ENCODE measurements at regions not wholly inside any gene's neighbourhood (a gene's known extent, or its start where the extent isn't known, plus 50 kb on each side); places are given as distances from the start of the nearest gene placed in this dataset.

DNA sequence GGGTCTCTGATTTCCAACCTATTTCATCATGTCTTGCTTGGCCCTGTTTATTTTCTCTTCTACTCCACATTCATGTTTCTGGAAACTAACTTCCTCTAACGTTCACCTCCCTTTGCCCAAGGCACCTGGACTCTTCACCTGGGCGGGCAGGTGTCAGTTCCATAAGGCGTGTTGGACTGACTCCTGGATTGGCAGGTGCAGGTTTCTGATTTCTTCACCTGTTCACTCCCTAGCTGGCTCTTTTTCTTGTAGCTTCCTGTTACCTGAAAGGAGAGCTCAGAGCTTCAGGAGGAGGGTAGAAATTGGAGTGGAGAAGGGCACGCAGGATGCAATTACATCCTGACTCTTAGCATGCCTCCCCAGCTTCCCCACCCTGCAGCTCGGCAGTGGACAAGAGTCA, 350.8 kb upstream of the KLF3 start:
- no peak for DNase-seq

DNA sequence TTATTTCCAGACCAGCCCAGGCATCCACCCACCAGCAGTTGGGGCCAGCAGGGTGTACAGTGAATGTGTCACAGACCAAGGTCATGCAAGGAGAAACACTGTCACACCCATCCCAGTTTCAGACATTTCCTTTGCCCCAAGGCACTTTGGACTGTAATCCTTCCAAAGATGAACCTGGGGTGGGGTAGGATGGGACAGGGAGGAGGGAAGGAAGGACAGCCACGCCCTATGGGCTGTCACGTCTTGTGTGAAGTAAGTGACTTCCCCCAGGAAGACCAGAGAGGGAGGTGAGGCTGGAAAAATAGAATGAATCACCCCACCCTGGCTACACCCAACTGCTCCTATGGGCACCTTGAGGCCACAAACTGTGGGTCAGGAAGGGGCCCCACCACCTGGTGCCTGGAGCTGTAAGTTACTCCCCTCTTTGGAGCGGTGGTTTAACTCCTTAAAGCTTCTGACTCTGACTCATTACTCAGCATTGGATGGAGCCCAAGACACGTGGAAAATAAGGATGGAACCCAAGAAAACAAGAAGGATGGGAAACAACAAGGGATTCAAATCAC, 349.9 kb upstream of the KLF3 start:
- DNase-seq, result no peak

DNA sequence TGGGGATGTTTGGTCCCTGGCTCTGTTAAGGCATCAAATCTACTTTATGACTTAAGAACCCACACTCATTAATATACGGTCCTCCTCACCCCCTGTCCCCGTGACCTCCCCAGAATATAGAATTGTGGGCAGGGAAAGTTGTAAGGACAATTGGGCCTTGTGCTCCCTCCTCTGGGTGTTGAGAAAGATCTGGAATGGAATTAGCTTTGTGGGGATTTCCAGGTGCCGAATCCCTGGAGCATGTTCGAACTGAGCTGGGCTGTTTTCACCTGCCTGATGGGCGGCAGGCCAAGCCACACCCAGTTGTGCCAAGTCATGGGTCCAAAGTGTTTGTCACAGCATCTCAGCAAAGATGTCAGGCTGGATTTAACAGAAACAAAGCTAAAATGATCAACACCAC, 349.3 kb upstream of the KLF3 start:
- no peak for DNase-seq

DNA sequence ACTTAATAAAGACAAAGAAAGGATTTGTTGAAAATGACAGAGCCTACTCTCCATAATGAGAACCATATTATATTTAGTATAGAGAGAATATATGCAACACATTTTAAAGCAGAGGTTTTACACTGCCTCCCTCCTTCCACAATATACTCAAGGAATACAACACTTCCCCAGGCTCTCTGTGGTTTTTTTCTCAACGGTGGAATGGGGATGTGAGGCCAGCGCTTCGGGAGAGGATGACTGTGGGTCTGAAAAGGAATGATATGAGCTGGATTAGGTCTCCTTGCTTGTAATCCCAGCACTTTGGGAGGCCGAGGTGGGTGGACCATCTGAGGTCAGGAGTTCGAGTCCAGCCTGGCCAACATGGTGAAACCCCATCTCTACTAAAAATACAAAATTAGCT, 348.7 kb upstream of the KLF3 start:
- no peak for DNase-seq

DNA sequence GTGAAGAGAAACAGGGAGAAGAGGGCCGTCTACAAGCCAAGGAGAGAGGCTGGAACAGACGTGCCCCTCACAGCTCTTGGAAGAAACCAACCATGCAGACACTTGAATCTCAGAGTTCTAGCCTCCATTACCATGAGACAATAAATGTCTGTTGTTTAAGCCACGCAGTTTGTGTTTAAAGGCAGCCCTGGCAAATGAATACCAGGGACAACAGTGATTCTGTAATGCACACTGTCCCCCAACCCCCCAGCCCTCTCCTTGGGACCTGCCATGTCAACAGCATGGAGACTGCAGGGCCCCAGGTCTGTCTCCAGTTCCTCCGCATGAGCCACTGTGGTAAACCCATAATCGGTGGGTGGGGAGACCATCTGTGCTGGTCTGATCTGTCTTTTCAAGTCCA, 348.0 kb upstream of the KLF3 start:
- DNase-seq, result no peak

DNA sequence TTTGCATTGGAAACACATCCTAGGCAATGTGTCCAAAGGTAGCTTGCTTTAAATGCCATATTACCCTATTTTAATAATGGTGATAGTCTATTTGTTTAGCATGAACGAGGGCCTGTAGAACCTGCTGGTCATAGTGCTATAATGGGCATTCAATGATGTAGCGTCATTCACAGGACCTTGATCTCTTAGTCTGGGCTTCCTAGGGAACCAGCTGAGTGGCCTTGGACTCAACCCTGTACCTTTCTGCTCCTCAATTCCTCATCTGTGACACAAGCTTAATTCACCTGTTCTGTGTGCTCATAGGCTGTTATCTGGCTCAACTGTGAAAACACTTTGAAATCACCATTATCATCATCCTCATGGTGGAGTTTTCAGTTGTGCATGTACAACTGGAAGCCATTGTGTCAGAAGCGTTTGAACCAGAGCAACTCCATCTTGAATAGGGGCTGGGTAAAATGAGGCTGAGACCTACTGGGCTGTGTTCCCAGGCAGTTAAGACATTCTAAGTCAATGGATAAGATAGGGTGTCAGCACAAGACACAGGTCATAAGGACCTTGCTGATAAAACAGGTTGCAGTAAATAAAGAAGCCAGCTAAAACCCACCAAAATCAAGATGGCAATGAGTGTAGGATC, 346.8 kb upstream of the KLF3 start:
- DNase-seq, result no peak

DNA sequence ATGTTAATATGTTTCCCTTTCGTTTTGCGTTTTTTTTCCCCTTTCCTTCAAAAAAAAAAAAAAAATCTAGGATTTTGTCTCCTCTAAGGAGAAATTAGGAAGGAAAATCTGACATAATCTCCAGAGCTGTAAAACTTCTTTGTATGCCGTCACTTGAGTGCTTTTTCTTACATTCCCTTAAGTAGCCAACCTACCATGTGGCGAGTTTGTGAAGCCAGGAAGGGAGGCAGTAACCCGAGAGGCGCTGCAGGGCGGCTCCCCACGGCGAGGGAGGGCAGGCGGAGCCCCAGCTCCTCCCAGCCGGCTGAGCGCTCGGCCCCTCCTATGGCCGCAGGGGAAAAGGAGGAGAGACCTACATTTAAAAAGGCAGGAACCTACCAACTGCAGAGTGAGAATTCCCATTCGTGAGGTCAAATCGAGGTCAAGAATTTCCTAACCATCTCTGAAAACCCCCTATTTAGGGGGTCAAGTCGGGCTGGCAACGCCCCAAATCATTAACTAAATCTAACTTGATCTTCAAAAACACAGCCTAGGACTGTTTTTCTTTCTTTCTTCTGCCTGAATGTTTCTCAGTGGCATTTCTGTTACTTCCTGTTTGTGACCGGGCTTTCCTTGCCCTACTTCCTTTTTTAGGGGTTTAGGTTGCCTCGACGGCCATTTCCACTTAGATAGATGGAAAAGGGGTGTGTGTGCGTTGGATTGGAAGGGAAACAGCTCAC, 345.1 kb upstream of the KLF3 start:
- peak; percentile 97 for DNase-seq

DNA sequence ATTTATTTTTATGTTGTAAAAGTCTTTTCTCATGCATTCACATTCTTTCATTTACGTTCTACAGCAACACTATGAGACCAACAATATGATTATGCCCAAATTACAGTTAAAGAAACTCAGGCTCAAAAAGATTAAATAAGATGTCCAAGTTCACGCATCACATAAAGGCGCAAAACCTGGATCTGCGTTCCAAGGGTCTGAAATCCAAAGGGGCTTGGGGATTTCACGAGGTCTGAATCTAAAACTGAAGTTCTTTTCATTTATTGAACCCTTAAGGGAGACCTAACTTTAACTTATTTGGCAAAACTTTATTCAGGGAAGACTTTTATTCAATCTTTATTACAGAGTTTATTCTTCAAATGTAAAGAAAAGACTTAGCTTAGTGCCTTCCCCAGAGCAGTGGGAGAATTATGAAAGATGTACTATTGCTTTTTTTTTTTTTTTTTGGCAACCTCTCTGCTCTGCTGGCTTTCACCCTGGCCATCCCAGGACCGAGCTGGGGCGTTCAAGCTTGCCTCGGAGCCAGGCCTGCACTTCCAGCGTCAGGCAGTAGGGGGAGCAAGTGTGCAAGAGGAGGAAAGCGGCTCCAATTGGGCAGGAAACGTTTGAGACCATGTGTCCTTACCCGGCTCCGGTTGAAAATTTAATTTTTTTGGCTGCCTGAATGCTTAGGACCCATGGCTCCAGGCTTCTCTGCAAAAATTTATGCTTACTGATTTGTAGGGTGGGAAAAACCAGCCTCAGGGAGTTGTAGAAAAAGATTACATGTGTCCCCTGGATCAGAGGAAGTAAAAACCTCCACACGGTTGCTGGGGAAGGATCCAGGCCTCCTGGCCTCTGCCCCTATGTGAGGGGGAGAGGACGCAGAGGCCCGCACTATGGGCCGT, 344.3 kb upstream of the KLF3 start:
- DNase-seq, result peak; percentile 94

DNA sequence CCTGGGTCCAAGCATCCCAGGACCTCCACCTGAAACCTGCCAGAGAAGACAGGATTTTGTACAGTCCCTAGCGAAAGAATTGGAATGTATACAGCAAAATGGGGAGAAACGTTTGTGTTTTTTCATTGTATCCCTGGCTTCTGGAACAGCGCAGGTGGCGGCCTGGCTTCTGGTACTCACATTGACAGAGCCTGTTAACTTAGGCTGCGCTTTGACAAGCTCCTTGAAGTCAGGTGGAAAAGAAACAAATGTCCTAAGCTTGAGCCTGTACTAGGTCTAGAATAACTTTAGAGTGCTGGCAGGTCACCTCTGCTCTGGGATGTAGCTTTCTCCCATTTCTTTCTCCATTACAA, 343.7 kb upstream of the KLF3 start:
- DNase-seq, result no peak

DNA sequence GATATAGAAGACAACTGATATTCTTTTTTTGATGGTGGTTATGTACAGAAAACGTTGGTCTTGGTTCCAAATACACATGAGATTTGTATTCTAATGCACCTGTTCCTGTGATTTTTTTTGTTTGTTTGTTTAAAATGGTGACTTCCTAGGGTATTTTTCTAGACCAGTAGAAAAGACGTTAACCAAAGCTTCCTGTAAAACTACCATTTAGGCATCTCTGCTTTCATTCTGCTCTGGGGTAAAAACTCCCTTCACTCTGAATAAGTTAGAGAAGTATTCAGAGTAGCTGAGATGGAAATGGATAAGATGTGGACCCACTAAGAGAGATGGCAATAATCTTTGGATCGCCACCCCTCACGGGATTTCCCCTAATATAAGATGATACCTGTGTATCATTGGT, 343.2 kb upstream of the KLF3 start:
- DNase-seq, result no peak

DNA sequence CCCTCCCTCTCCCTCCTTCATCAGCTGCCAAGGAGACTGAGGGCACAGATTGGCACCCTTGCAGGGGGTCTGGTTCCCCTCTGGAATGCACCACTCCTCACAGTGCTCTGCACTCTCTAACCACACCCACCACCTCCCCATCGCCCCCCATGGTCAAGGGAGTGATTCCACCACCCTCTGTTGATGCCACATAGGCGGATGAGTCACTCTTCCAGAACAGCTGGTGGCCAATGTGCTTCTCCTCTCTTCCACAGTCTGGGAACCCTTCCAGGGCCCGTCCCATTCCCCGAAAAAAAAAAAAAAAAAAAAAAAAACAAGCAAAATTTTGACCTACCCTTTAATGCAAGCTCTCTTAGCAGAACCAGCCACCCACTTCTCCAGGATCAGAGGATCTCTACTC, 341.3 kb upstream of the KLF3 start:
- DNase-seq, result peak; percentile 42

DNA sequence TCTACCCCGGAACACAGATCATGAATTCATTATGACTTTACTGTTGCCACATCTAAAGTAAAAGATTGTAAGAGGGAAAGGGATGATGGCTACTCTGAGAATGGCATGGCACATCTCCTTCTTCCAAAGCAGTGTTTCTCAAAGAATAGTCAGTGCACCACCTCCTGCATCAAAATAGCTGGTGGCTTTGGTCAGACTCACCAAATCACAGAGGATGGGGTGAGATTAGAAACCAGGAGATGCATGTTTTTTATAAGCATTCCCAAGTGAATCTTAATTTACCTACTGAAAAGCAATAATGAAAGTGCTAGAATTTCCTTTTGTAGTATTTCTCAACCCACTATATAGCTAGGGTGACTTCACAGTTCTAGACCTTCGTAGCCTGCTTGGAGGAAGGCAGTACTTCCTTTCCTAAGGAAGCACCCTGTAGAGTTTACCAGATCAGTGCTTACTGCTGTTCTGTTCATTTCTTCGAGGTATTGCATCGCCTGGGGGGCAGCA, 340.8 kb upstream of the KLF3 start:
- no peak for DNase-seq

DNA sequence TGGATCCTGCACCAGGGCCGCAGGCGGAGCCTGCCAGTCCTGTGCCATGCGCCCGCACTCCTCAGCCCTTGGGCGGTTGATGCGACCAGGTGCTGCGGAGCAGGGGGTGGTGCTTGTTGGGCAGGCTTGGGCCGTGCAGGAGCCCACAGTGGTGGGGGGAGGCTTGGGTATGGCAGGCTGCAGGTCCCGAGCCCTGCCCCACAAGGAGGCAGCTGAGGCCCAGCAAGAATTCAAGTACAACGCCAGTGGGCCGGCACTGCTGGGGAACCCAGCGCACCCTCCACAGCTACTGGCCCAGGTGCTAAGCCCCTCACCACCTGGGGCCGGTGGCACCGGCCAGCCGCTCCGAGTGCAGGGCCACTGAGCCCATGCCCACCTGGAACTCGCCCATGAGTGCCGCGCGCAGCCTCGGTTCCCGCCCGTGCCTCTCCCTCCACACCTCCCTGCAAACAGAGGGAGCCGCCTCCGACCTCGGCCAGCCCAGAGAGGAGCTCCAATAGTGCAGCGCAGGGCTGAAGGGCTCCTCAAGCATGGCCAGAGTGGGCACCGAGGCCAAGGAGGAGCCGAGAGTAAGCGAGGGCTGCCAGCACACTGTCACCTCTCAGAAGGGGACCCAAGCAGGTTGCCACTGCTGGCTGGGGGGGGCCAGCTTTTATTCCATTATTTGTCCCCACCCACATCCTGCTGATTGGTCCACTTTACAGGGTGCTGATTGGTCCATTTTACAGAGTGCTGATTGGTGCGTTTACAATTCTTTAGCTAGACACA, 339.0 kb upstream of the KLF3 start:
- DNase-seq, result no peak

DNA sequence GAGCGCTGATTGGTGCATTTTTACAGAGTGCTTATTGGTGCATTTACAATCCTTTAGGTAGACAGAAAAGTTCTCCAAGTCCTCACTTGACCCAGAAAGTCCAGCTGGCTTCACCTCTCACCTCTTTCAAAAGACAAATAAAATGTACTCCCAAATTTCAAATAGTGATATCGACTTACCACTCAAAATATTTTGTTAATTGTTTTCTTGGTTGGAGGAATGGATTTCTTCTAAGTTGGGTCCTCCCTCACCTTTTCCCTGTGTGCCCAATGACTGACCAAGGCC, 338.4 kb upstream of the KLF3 start:
- no peak for DNase-seq

DNA sequence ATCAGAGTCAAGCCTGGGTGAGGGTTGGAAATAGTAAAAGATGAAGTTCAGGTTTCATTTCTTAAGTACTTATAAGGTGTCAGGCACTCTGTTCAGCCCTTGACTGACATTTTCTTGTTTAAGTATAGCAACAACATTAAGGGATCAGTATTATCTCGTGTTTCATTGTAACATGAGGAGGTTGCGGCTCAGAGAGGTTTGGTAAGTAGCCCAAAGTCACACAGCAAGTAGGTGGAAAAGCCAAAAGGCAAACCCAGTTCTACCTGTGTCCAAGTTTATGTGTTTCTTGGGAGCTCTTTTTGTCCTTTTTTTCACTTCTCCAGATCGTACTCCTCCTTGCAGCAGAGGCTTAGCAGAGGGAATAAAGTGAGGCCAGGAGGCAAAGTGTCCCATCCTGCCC, 337.5 kb upstream of the KLF3 start:
- no peak for DNase-seq

DNA sequence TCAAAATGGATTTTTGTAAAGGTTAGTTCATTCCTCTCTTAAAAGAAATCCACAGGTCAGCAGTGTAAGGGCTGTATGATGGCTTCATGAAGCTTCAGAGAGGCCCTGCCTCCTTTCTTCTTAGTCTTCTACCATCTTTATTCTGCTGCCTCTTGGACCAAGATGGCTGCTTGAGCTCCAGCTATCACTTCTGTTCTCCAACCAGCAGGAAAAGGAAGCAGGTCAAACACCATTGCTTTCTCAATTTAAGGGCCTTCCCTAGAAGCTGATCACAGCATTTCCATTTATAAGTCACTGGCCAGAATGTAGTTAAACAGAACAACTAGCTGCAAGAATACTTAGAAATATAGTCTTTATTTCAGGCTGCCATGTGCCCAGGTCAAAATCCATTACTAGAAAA, 336.8 kb upstream of the KLF3 start:
- DNase-seq, result no peak

DNA sequence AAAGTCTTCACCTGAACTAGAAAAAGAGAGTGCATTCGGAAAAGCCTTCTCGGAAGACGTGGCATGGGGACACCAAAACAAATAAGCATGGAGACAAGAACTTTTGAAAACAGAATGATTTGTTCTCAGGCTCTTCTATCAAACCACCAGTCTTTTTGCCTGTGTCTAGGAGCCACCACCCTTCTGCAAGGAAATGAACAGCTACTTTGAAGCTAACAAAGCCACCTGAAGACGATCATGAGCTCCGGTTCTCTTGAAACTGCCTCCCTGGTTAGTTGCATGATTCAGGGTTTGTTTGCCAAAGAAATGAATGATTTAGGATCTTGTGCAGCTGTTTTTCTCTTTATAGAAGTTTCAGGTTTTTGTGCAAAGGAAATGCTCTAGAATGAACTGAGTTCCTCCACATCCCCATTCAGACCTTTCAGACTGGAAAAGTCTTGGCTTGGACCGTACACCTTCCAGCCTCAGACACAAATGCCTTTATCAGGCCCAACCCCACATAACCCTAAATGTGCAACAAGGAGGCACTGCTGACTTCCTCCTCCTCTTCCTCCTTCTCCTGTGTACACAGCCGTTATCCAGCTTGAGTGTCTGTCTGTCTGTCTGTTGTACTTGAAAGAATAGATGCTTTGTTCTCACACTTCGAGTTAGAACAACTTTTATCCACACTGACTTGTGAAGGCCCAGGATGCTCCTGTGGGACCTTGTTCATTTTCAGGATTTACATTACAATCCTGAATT, 334.8 kb upstream of the KLF3 start:
- peak; percentile 5 for DNase-seq

DNA sequence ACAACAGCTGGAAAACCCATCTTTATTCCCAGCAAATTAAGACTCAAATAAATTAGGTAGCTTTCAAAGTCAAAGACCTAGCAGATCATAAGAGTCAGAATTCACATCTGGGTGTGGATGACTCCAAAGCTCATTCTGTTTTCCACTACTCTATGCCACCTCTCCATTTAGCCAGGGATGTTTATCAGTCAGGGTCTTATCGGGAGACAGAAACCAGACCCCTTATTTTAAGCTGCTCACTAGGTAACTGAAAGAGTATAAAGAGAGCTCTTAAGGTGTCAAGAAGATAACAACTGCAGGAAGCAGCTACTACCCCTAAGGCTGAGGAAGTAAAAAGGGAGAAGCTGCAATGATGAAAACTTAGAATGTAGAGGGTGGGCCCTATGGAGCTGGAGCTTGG, 333.7 kb upstream of the KLF3 start:
- no peak for DNase-seq

DNA sequence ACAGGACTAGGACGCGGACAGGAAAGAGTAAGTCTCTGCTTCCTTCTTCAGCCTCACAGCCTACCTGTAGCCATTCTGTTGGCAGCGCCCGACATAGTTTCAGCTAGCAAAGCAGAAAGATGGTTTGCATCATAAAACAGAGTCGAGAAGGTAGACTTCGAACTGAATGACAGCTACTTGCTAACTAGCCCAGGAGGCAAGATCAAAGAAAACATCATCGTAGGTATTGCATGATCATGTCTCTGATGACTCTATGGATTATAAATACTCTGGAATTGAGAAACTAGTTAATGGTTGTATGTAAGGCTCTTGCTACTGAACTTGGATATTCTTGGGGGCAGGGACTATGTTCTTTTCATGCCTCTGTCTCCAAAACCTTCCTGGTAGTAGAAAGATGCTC, 333.1 kb upstream of the KLF3 start:
- DNase-seq, result no peak

DNA sequence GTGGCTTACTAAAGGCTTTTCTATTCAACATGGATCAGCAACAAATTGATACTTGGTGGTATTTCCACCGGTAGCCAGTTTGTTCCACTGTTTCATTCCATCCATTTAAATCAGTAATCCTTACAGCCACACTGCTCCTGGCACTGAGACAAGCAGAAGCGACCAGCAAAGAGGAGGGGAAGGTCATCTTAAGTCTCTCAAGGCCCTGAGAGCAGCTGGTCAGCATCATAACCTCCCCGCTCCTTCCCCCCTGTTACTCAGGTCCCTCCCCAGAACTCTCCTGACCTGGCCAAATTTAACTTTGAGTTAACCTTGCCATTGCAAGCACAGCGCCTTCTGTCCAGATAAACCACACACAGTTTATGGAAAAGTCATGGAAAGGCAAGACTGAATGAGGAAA, 331.3 kb upstream of the KLF3 start:
- no peak for DNase-seq

DNA sequence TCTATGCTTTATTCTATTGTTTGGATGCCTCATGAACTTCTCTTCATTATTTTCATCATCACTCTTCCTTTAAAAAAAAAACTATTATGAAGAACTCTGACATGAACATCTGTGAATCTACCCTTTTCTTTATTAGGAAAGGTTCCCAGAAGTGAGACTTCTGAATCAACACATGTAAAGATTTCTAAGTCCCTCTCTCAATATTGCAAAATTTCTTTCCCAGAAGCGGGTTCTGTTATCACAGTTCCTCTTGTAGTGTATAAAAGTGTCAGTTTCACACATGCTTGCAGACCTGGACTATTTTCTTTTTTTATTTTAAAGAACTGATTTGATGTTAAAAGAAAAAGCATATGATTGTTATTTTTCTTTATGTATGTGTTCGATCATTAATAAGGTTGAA, 330.8 kb upstream of the KLF3 start:
- DNase-seq, result no peak

DNA sequence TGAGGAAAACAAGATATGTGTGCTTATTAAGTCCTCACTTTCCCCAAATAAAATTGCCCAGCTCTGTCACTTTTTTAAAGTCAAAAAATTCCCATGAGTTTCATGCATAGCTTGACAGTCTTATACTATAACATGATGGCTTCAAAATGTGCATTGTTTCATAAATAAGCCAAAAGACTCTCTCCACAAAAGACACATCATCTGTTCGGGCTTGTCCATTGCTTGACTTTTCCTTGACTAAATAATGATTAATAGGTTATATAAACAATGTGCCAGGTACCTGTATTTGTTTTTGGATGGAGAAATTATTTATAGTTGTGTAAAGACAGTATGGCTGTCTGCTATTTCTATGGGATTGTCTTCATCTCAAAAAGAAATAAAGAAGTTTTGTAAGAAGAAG, 329.2 kb upstream of the KLF3 start:
- no peak for DNase-seq

All from skin of body (tissue), 1 donor.